ENCODE measurements at regions not wholly inside any gene's neighbourhood (a gene's known extent, or its start where the extent isn't known, plus 50 kb on each side); places are given as distances from the start of the nearest gene placed in this dataset.

DNA sequence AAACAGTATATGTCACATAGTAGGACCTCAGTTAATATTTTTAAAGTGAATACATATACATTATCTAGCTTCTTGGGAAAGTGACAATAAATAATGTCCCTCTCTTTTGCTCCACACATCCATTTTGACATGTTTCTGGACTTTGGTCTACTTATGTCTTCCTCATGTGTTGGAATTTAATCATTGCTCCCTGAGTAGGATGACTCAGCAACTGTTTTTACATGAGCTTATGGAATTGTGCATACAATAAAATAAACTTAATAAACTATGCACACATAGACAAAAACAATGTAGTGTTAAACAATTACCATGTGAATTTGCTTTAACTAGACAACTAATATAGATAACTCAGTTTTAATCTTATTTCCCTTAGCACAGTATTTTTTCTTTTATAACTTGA is 503.8 kb downstream of the TFAP2B start:
- TF ChIP-seq OSR1 (CRISPR knock-in tag; IDR thresholded peaks at IDR 0.05) (no peak), ISL1 (CRISPR knock-in tag; IDR thresholded peaks at IDR 0.05) (no peak), SNAI2 (CRISPR knock-in tag; IDR thresholded peaks at IDR 0.05) (no peak), GLIS3 (CRISPR knock-in tag; IDR thresholded peaks at IDR 0.05) (no peak), TOX (CRISPR knock-in tag; IDR thresholded peaks at IDR 0.05; ENCODE audit: borderline replicate concordance) (no peak), RARB (CRISPR knock-in tag; IDR thresholded peaks at IDR 0.05) (no peak), ESRRG (CRISPR knock-in tag; IDR thresholded peaks at IDR 0.05) (no peak), ZNF565 (CRISPR knock-in tag; conservative IDR thresholded peaks at IDR 0.05; ENCODE audit: low read depth) (no peak), ZFP30 (CRISPR knock-in tag; IDR thresholded peaks at IDR 0.05) (no peak), ZFP3 (CRISPR knock-in tag; IDR thresholded peaks at IDR 0.05) (no peak)
- TF ChIP-seq, protein P1, sequence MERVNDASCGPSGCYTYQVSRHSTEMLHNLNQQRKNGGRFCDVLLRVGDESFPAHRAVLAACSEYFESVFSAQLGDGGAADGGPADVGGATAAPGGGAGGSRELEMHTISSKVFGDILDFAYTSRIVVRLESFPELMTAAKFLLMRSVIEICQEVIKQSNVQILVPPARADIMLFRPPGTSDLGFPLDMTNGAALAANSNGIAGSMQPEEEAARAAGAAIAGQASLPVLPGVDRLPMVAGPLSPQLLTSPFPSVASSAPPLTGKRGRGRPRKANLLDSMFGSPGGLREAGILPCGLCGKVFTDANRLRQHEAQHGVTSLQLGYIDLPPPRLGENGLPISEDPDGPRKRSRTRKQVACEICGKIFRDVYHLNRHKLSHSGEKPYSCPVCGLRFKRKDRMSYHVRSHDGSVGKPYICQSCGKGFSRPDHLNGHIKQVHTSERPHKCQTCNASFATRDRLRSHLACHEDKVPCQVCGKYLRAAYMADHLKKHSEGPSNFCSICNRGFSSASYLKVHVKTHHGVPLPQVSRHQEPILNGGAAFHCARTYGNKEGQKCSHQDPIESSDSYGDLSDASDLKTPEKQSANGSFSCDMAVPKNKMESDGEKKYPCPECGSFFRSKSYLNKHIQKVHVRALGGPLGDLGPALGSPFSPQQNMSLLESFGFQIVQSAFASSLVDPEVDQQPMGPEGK (CRISPR knock-in tag; IDR thresholded peaks at IDR 0.05; ENCODE audit: borderline replicate concordance), result no peak
- TF ChIP-seq, protein P2, sequence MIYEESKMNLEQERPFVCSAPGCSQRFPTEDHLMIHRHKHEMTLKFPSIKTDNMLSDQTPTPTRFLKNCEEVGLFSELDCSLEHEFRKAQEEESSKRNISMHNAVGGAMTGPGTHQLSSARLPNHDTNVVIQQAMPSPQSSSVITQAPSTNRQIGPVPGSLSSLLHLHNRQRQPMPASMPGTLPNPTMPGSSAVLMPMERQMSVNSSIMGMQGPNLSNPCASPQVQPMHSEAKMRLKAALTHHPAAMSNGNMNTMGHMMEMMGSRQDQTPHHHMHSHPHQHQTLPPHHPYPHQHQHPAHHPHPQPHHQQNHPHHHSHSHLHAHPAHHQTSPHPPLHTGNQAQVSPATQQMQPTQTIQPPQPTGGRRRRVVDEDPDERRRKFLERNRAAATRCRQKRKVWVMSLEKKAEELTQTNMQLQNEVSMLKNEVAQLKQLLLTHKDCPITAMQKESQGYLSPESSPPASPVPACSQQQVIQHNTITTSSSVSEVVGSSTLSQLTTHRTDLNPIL (CRISPR knock-in tag; IDR thresholded peaks at IDR 0.05; ENCODE audit: low read depth), result no peak
- TF ChIP-seq, protein P3, sequence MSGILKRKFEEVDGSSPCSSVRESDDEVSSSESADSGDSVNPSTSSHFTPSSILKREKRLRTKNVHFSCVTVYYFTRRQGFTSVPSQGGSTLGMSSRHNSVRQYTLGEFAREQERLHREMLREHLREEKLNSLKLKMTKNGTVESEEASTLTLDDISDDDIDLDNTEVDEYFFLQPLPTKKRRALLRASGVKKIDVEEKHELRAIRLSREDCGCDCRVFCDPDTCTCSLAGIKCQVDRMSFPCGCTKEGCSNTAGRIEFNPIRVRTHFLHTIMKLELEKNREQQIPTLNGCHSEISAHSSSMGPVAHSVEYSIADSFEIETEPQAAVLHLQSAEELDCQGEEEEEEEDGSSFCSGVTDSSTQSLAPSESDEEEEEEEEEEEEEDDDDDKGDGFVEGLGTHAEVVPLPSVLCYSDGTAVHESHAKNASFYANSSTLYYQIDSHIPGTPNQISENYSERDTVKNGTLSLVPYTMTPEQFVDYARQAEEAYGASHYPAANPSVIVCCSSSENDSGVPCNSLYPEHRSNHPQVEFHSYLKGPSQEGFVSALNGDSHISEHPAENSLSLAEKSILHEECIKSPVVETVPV (CRISPR knock-in tag; IDR thresholded peaks at IDR 0.05), result no peak
- TF ChIP-seq, protein P4, sequence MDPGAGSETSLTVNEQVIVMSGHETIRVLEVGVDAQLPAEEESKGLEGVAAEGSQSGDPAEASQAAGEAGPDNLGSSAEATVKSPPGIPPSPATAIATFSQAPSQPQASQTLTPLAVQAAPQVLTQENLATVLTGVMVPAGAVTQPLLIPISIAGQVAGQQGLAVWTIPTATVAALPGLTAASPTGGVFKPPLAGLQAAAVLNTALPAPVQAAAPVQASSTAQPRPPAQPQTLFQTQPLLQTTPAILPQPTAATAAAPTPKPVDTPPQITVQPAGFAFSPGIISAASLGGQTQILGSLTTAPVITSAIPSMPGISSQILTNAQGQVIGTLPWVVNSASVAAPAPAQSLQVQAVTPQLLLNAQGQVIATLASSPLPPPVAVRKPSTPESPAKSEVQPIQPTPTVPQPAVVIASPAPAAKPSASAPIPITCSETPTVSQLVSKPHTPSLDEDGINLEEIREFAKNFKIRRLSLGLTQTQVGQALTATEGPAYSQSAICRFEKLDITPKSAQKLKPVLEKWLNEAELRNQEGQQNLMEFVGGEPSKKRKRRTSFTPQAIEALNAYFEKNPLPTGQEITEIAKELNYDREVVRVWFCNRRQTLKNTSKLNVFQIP (CRISPR knock-in tag; IDR thresholded peaks at IDR 0.05; ENCODE audit: borderline replicate concordance, low read depth), result no peak
- ATAC-seq, result no peak

DNA sequence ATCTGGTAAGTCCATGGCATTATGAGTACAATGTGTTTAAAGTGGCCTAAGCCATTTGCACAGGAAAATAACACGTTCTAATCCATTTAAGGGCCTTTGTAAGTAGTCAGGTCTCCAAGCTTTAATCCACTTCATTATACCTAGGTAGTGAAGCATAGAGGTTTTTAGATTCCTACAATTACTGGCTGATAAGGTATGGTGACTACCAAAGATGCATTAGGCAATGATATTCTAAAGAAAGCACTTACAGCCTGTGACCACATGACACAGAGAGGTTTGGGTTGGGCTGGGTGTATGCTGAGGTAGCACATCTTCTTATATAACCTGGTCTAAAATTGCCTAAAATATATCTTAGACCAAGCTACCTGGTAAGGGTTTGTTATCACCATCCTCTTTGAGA is 504.4 kb downstream of the TFAP2B start:
- no peak for TF ChIP-seq RARB (CRISPR knock-in tag; IDR thresholded peaks at IDR 0.05)
- TF ChIP-seq, protein P1 (CRISPR knock-in tag; IDR thresholded peaks at IDR 0.05; ENCODE audit: borderline replicate concordance), result no peak
- TF ChIP-seq TCF4 (CRISPR knock-in tag; IDR thresholded peaks at IDR 0.05; ENCODE audit: borderline replicate concordance), result no peak
- TF ChIP-seq, protein P3 (CRISPR knock-in tag; IDR thresholded peaks at IDR 0.05), result no peak
- TF ChIP-seq, protein P2 (CRISPR knock-in tag; IDR thresholded peaks at IDR 0.05; ENCODE audit: low read depth), result no peak
- TF ChIP-seq TOX (CRISPR knock-in tag; IDR thresholded peaks at IDR 0.05; ENCODE audit: borderline replicate concordance), result no peak
- no peak for TF ChIP-seq CSDC2 (CRISPR knock-in tag; IDR thresholded peaks at IDR 0.05)
- TF ChIP-seq OSR1 (CRISPR knock-in tag; IDR thresholded peaks at IDR 0.05), result no peak
- TF ChIP-seq PPARA (CRISPR knock-in tag; IDR thresholded peaks at IDR 0.05; ENCODE audit: borderline replicate concordance), result no peak
- TF ChIP-seq SNAI2 (CRISPR knock-in tag; IDR thresholded peaks at IDR 0.05), result no peak
- TF ChIP-seq ARNTL (CRISPR knock-in tag; IDR thresholded peaks at IDR 0.05; ENCODE audit: borderline replicate concordance, low read depth), result no peak
- TF ChIP-seq ZNF565 (CRISPR knock-in tag; conservative IDR thresholded peaks at IDR 0.05; ENCODE audit: low read depth), result no peak
- TF ChIP-seq ZNF8 (CRISPR knock-in tag; IDR thresholded peaks at IDR 0.05), result no peak
- no peak for ATAC-seq

Data from SK-N-SH treated with all-trans-retinoic acid at 6 μM for 48 hours (cell line).